HUES6 (cell line): ENCODE measurements at regions not wholly inside any gene's neighbourhood (a gene's known extent, or its start where the extent isn't known, plus 50 kb on each side); places are given as distances from the start of the nearest gene placed in this dataset.
A peak's percentile ranks its signal among the peaks of the same experiment; 100 is the strongest.
"Not testable (repeated sequence)": the region's sequence is repeated elsewhere in the genome, so short reads cannot be mapped to it uniquely, and the experiment has no call there.

Experiments used
- H3K27ac ChIP-seq: 2 replicates; pipeline ENCODE4 v1.7.0; 2013; ENCODE audit warnings: low read depth, mild to moderate bottlenecking, low read length, inconsistent platforms
- H3K27me3 ChIP-seq: 2 replicates; pipeline ENCODE4 v1.6.1; 2013; ENCODE audit warnings: low read length; ENCODE audit not compliant: control insufficient read depth, insufficient read depth
- H3K36me3 ChIP-seq: 2 replicates; pipeline ENCODE4 v1.6.1; 2013; ENCODE audit warnings: low read length; ENCODE audit not compliant: control insufficient read depth, insufficient read depth
- H3K4me1 ChIP-seq: 2 replicates; pipeline ENCODE4 v1.6.1; 2013; ENCODE audit warnings: low read length; ENCODE audit not compliant: control insufficient read depth, insufficient read depth
- H3K4me3 ChIP-seq: 2 replicates; pipeline ENCODE4 v1.5.1; 2013; ENCODE audit warnings: low read depth, low read length
- H3K9ac ChIP-seq: one replicate; pipeline ENCODE4 v1.6.1; 2013; ENCODE audit warnings: mild to moderate bottlenecking, low read length
- H3K9me3 ChIP-seq: 2 replicates; pipeline ENCODE4 v1.6.1; 2013; ENCODE audit warnings: low read depth, low read length; ENCODE audit not compliant: control insufficient read depth, insufficient read depth

GRCh38 chr4:122997463-122998101 lies 75.2 kb upstream of the NUDT6 start:
- Histone ChIP-seq H3K4me1 (no peaks in the 10 kb centered on the region), H3K4me3 (no peak overlapping the region), H3K9me3 (no peaks in the 10 kb centered on the region), H3K9ac (no peak overlapping the region), H3K27ac (no peak overlapping the region), H3K27me3 (no peaks in the 10 kb centered on the region), H3K36me3 (no peaks in the 10 kb centered on the region)

DNA sequence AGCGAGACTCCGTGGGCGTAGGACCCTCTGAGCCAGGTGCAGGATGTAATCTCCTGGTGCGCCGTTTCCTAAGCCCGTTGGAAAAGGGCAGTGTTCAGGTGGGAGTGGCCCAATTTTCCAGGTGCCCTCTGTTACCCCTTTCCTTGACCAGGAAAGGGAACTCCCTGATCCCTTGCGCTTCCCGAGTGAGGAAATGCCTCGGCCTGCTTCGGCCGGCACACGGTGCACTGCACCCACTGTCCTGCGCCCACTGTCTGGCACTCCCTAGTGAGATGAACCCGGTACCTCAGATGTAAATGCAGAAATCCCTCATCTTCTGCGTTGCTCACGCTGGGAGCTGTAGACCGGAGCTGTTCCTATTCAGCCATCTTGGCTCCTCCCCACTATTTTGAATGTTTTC lies 81.7 kb upstream of the NUDT6 start:
- not testable (repeated sequence) for H3K27ac ChIP-seq, H3K4me1 ChIP-seq, H3K9me3 ChIP-seq, H3K27me3 ChIP-seq, H3K36me3 ChIP-seq
- peak overlapping the region; percentile 45 for H3K9ac ChIP-seq
- peak overlapping the region; percentile 54 for H3K4me3 ChIP-seq

- H3K4me3 ChIP-seq, H3K27me3 ChIP-seq, H3K36me3 ChIP-seq, H3K9ac ChIP-seq, H3K27ac ChIP-seq, H3K9me3 ChIP-seq, H3K4me1 ChIP-seq: not testable (repeated sequence)
Measured at GRCh38 chr4:123005126-123005525, 82.7 kb upstream of the NUDT6 start.

DNA sequence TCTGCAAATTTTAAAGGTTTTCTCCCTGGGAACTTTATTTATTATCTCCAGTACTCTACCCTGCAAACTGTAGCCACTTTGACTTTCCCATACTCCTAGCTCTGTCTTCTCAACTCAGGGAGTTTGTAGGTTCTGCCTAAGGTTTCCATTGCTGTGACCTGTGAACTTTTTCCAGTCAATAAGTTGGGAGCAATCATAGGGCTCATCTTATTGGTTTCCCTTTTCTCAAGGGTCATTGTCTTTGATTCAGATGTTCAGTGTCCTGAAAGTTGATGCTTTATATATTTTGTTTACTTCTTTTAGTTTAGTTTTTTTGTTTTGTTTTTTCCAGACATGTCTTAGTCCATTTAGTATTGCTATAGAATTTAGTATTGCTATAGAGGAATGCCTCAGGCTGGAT lies 85.3 kb upstream of the NUDT6 start:
- Histone ChIP-seq H3K4me3 (no peak overlapping the region), H3K9me3 (no peaks in the 10 kb centered on the region), H3K9ac (no peak overlapping the region), H3K36me3 (peaks cover 8% of the 10 kb centered on the region), H3K4me1 (no peaks in the 10 kb centered on the region), H3K27me3 (no peaks in the 10 kb centered on the region), H3K27ac (no peak overlapping the region)

GRCh38 chr4:123012416-123012815 lies 90.0 kb upstream of the NUDT6 start:
- H3K9ac ChIP-seq = peak overlapping the region; percentile 23
- H3K9me3 ChIP-seq, H3K27me3 ChIP-seq, H3K4me3 ChIP-seq, H3K36me3 ChIP-seq, H3K27ac ChIP-seq, H3K4me1 ChIP-seq: not testable (repeated sequence)

- Histone ChIP-seq H3K9ac (no peak overlapping the region), H3K9me3 (peaks cover 5% of the 10 kb centered on the region)
Measured at GRCh38 chr4:123014038-123014437, 91.6 kb upstream of the NUDT6 start.

GRCh38 chr4:123017078-123017477 lies 94.7 kb upstream of the NUDT6 start:
- no peak overlapping the region for H3K9ac ChIP-seq
- peaks cover 5% of the 10 kb centered on the region for H3K9me3 ChIP-seq
- H3K4me3 ChIP-seq = no peak overlapping the region
- H3K27me3 ChIP-seq = no peaks in the 10 kb centered on the region
- no peak overlapping the region for H3K27ac ChIP-seq
- H3K36me3 ChIP-seq = no peaks in the 10 kb centered on the region; the same call in 1 of the 2 replicates
- no peaks in the 10 kb centered on the region for H3K4me1 ChIP-seq

More at GRCh38 chr4:123014038-123014437, 91.6 kb upstream of the NUDT6 start:
- Histone ChIP-seq H3K27me3 (no peaks in the 10 kb centered on the region), H3K4me3 (no peak overlapping the region), H3K36me3 (peaks cover 3% of the 10 kb centered on the region), H3K27ac (peak overlapping the region; percentile 53; the same call in 1 of the 2 replicates), H3K4me1 (no peaks in the 10 kb centered on the region)

GRCh38 chr4:123017636-123018395 lies 95.4 kb upstream of the NUDT6 start:
- no peak overlapping the region for H3K4me3 ChIP-seq
- H3K9ac ChIP-seq = no peak overlapping the region
- peaks cover 5% of the 10 kb centered on the region for H3K9me3 ChIP-seq
- no peaks in the 10 kb centered on the region; the same call in 1 of the 2 replicates for H3K36me3 ChIP-seq
- H3K27me3 ChIP-seq = no peaks in the 10 kb centered on the region
- no peak overlapping the region for H3K27ac ChIP-seq
- H3K4me1 ChIP-seq = no peaks in the 10 kb centered on the region

DNA sequence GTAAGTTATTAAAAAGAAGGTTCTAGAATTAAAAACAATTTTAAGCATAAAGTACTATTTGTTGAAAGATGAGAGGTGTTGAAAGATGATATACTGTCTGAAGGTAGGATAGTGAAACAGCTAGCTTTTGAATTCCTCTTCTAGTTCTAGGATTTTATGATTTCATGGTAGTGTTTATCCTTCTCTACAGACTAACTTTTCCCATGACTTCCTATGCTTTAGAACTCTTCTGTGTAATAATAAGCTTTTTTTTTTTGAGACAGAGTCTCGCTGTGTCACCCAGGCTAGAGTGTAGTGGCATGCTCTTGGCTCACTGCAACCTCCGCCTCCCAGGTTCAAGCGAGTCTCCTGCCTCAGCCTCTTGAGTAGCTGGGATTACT lies 96.0 kb upstream of the NUDT6 start:
- H3K4me1 ChIP-seq = no peaks in the 10 kb centered on the region
- H3K9ac ChIP-seq = no peak overlapping the region
- no peaks in the 10 kb centered on the region; the same call in 1 of the 2 replicates for H3K36me3 ChIP-seq
- H3K4me3 ChIP-seq = no peak overlapping the region
- H3K9me3 ChIP-seq = peaks cover 5% of the 10 kb centered on the region
- H3K27me3 ChIP-seq = no peaks in the 10 kb centered on the region
- H3K27ac ChIP-seq = no peak overlapping the region

GRCh38 chr4:123020285-123020684 lies 97.9 kb upstream of the NUDT6 start:
- Histone ChIP-seq H3K4me1 (no peaks in the 10 kb centered on the region), H3K27me3 (no peaks in the 10 kb centered on the region), H3K9ac (no peak overlapping the region), H3K9me3 (peaks cover 2% of the 10 kb centered on the region; the same call in 1 of the 2 replicates), H3K27ac (no peak overlapping the region), H3K36me3 (no peaks in the 10 kb centered on the region), H3K4me3 (no peak overlapping the region)

DNA sequence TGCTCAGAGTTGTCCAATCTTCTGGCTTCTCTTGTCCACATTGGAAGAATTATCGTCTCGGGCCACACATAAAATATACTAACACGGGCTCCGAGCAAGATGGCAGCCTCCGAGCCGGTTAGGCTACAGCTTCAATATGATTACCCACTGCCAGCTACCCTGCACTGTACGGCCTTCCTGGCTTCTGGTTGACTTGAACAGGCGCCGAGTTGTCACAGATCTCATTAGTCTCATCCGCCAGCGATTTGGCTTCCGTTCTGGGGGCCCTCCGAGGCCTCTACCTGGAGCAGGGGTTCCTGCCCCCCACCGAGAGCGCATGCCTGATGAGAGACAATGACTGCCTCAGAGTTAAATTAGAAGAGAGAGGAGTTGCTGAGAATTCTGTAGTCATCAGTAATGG lies 101.2 kb upstream of the NUDT6 start:
- Histone ChIP-seq H3K27me3 (no peaks in the 10 kb centered on the region), H3K9me3 (no peaks in the 10 kb centered on the region), H3K4me1 (no peaks in the 10 kb centered on the region), H3K4me3 (no peak overlapping the region), H3K27ac (no peak overlapping the region), H3K36me3 (peaks cover 4% of the 10 kb centered on the region; the same call in 1 of the 2 replicates), H3K9ac (no peak overlapping the region)
